ENCODE measurements at regions not wholly inside any gene's neighbourhood (a gene's known extent, or its start where the extent isn't known, plus 50 kb on each side); places are given as distances from the start of the nearest gene placed in this dataset.

DNA sequence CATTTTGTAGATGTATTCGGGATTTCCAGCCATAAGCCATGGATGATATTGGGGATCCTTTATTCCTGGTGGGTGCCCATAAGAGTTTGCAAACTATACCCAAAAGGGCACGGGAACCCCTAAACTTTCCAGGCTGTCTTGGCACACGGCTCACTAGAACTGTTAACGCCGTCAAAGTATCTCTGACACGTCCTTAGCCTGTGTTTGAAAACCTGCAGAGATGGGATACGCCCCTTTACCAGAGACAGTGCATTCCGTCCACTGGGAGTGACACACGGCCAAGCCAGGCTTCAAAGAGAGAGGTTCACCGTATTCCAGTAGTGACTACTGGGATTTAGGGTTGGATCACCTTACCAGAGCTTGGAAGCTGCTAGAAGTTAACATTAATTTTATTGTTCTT is 95.0 kb downstream of the THBS2 start:
- TF ChIP-seq, protein P1, sequence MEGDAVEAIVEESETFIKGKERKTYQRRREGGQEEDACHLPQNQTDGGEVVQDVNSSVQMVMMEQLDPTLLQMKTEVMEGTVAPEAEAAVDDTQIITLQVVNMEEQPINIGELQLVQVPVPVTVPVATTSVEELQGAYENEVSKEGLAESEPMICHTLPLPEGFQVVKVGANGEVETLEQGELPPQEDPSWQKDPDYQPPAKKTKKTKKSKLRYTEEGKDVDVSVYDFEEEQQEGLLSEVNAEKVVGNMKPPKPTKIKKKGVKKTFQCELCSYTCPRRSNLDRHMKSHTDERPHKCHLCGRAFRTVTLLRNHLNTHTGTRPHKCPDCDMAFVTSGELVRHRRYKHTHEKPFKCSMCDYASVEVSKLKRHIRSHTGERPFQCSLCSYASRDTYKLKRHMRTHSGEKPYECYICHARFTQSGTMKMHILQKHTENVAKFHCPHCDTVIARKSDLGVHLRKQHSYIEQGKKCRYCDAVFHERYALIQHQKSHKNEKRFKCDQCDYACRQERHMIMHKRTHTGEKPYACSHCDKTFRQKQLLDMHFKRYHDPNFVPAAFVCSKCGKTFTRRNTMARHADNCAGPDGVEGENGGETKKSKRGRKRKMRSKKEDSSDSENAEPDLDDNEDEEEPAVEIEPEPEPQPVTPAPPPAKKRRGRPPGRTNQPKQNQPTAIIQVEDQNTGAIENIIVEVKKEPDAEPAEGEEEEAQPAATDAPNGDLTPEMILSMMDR (IDR thresholded peaks at IDR 0.05; ENCODE audit: insufficient read depth, low read depth, low read length) = peak; percentile 5
- no peak for TF ChIP-seq EZH2 (IDR thresholded peaks at IDR 0.05; ENCODE audit: insufficient read depth, low read length)
